ENCODE measurements at regions not wholly inside any gene's neighbourhood (a gene's known extent, or its start where the extent isn't known, plus 50 kb on each side); places are given as distances from the start of the nearest gene placed in this dataset.

GRCh38 chr20:22232473-22232872 lies 351.9 kb downstream of the FOXA2 start:
- intact Hi-C loops (cut with micrococcal nuclease): no loop called here
- DNase-seq (no peak), ATAC-seq (ENCODE audit: low read depth) (no peak)
- H3K27me3 Mint-ChIP-seq: no peaks in the 10 kb centered on the region
- H3K27ac Mint-ChIP-seq: no peak overlapping the region
- ChIA-PET POLR2A (no interaction called here), CTCF (no interaction called here)
- H3K4me1 Mint-ChIP-seq: no peaks in the 10 kb centered on the region
- H3K36me3 Mint-ChIP-seq (ENCODE audit: low read depth): no peaks in the 10 kb centered on the region
- no peak for TF ChIP-seq CTCF (IDR thresholded peaks at IDR 0.05)
- no peaks in the 10 kb centered on the region for H3K9me3 Mint-ChIP-seq
- H3K4me3 Mint-ChIP-seq: no peak overlapping the region

DNA sequence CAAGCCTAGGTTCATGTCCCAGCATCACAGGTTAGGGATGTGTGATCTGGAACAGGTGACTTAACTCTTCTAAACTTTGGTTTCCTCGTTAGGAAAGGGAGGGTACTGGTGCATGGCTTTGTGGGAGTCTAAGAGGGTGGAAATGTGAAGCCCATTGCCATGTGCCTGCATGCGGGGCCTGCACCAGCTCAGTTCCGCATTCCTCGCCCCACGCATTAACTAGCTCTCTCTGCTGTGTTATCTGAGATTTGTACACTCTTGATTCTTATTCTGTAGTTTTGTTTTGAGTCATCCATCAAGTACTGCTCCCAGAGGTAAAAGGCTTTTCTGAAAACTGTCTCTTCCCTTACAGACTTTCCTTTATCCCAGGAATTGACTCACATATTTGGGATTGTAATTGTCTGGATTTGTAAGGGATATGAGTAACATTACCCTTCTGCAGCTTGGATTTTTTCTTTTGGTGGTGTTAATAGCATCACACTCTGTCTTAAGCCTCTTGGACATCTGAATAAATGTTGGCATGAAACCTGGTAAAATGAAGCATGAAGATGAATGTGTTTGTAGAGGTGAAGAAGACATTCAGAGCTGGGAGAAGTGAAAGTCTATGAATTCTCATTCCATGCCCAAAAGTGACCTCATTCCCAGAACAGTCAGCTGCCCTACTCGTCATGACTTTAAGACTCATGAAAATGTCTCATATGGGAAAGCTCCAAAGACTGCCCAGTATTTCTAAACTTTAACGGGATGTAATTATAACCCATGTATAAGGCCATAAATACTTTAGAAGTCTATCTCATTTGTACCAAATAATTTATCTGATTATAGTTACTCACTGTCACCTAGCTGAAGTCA lies 357.3 kb downstream of the FOXA2 start:
- CTCF ChIA-PET: interaction anchor here (1.3 kb wide), 1 partner anchor 112 kb away, joined by 3 read pairs; no protein-coding TSS in a partner anchor
- TF ChIP-seq CTCF (IDR thresholded peaks at IDR 0.05): no peak
- no peaks in the 10 kb centered on the region for H3K27me3 Mint-ChIP-seq
- no peak overlapping the region for H3K4me3 Mint-ChIP-seq
- no peak for DNase-seq
- POLR2A ChIA-PET: no interaction called here
- no peaks in the 10 kb centered on the region for H3K36me3 Mint-ChIP-seq (ENCODE audit: low read depth)
- no peak for ATAC-seq (ENCODE audit: low read depth)
- H3K9me3 Mint-ChIP-seq: no peaks in the 10 kb centered on the region
- H3K27ac Mint-ChIP-seq: no peak overlapping the region
- intact Hi-C loops (cut with micrococcal nuclease): no loop called here
- no peaks in the 10 kb centered on the region for H3K4me1 Mint-ChIP-seq

- intact Hi-C loops (cut with micrococcal nuclease): no loop called here
- H3K9me3 Mint-ChIP-seq: no peaks in the 10 kb centered on the region
- no peak for ATAC-seq (ENCODE audit: low read depth)
- DNase-seq: no peak
- no peaks in the 10 kb centered on the region for H3K27me3 Mint-ChIP-seq
- TF ChIP-seq CTCF (IDR thresholded peaks at IDR 0.05): no peak
- no peaks in the 10 kb centered on the region for H3K4me1 Mint-ChIP-seq
- no peak overlapping the region for H3K27ac Mint-ChIP-seq
- no peak overlapping the region for H3K4me3 Mint-ChIP-seq
- no peaks in the 10 kb centered on the region for H3K36me3 Mint-ChIP-seq (ENCODE audit: low read depth)
- CTCF ChIA-PET: no interaction called here
- POLR2A ChIA-PET: no interaction called here
These were observed 361.1 kb downstream of the FOXA2 start for GRCh38 chr20:22223236-22223635.

GRCh38 chr20:22217712-22218352 lies 366.5 kb downstream of the FOXA2 start:
- no peak for TF ChIP-seq CTCF (IDR thresholded peaks at IDR 0.05)
- no peak for ATAC-seq (ENCODE audit: low read depth)
- Mint-ChIP-seq H3K27me3 (no peaks in the 10 kb centered on the region), H3K36me3 (ENCODE audit: low read depth) (no peaks in the 10 kb centered on the region), H3K27ac (no peak overlapping the region), H3K4me3 (no peak overlapping the region), H3K9me3 (no peaks in the 10 kb centered on the region), H3K4me1 (no peaks in the 10 kb centered on the region)
- CTCF ChIA-PET: no interaction called here
- intact Hi-C loops (cut with micrococcal nuclease): no loop called here
- POLR2A ChIA-PET: no interaction called here
- DNase-seq: no peak

DNA sequence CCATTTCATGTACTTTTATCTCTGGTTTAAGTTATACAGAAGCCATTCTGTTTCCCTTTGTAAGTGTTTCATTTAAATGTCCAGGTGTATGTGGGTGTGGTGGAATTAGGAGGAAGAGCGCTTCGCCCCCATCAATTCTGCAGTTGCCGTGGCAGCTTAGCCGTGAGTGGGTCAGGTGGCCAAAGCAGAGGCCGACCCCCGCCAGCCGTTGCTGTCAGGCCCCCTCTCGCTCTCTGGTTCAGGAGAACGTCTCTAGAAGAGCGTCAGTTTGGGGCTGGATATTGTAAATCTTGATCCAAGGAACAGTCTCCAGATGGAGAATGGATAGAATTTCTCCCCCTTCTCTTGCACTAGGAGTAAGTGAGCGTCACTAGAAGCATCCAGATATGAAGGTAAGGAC lies 367.4 kb downstream of the FOXA2 start:
- ChIA-PET POLR2A (no interaction called here), CTCF (no interaction called here)
- Mint-ChIP-seq H3K27ac (no peak overlapping the region), H3K36me3 (ENCODE audit: low read depth) (no peaks in the 10 kb centered on the region), H3K4me3 (no peak overlapping the region), H3K27me3 (no peaks in the 10 kb centered on the region), H3K4me1 (no peaks in the 10 kb centered on the region), H3K9me3 (no peaks in the 10 kb centered on the region)
- no peak for ATAC-seq (ENCODE audit: low read depth)
- DNase-seq: no peak
- TF ChIP-seq CTCF (IDR thresholded peaks at IDR 0.05): no peak
- intact Hi-C loops (cut with micrococcal nuclease): no loop called here
